ENCODE measurements at regions not wholly inside any gene's neighbourhood (a gene's known extent, or its start where the extent isn't known, plus 50 kb on each side); places are given as distances from the start of the nearest gene placed in this dataset.

- TF ChIP-seq POLR2A (IDR thresholded peaks at IDR 0.05; ENCODE audit: low read depth) (no peak), POLR2AphosphoS5 (IDR thresholded peaks at IDR 0.05) (no peak), CTCF (IDR thresholded peaks at IDR 0.05) (no peak), EP300 (IDR thresholded peaks at IDR 0.05) (no peak)
Observed at GRCh38 chr5:28505121-28505520, 1466.7 kb upstream of the CDH9 start.
